Hepatocyte (in vitro differentiated cells): ENCODE measurements at regions not wholly inside any gene's neighbourhood (a gene's known extent, or its start where the extent isn't known, plus 50 kb on each side); places are given as distances from the start of the nearest gene placed in this dataset.

Source experiments
- EZH2phosphoT487 ChIP-seq: fragments of 200-600 bp; sonication (generic); IDR thresholded peaks from one replicate; pipeline ENCODE4 v1.6.1; 2018; ENCODE audit warnings: antibody characterized with exemption, mild to moderate bottlenecking, low read depth, moderate library complexity; ENCODE audit not compliant: unreplicated experiment, severe bottlenecking
- TF ChIP-seq, protein P1 (sequence below): fragments of 200-600 bp; sonication (generic); IDR thresholded peaks from 2 replicates; pipeline ENCODE4 v1.5.1; 2016; ENCODE audit warnings: antibody characterized with exemption, mild to moderate bottlenecking; ENCODE audit not compliant: poor library complexity

DNA sequence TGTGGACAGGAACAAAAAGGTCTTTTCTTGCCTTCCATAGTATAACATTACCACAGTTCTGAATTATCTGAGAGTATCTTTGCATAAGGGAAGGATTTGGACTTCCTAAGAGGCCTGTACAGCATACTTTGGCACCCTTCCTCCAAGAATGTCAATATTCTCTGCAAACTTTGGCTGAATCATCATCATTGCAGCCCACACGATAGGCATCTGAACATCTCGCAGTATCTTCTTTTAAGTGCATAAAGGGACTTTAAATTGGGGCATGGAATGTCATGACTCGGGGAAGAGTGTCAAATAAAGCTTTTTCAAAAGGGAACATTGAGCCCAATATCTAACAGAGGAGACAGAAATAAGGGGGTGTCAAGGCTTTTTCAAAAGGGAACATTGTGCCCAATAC is 646.2 kb upstream of the STXBP6 start:
- TF ChIP-seq, protein P1, sequence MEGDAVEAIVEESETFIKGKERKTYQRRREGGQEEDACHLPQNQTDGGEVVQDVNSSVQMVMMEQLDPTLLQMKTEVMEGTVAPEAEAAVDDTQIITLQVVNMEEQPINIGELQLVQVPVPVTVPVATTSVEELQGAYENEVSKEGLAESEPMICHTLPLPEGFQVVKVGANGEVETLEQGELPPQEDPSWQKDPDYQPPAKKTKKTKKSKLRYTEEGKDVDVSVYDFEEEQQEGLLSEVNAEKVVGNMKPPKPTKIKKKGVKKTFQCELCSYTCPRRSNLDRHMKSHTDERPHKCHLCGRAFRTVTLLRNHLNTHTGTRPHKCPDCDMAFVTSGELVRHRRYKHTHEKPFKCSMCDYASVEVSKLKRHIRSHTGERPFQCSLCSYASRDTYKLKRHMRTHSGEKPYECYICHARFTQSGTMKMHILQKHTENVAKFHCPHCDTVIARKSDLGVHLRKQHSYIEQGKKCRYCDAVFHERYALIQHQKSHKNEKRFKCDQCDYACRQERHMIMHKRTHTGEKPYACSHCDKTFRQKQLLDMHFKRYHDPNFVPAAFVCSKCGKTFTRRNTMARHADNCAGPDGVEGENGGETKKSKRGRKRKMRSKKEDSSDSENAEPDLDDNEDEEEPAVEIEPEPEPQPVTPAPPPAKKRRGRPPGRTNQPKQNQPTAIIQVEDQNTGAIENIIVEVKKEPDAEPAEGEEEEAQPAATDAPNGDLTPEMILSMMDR = no peak
- no peak for TF ChIP-seq EZH2phosphoT487
